Large intestine (tissue), 3 donors: ENCODE measurements at regions not wholly inside any gene's neighbourhood (a gene's known extent, or its start where the extent isn't known, plus 50 kb on each side); places are given as distances from the start of the nearest gene placed in this dataset.
A peak's percentile ranks its signal among the peaks of the same experiment; 100 is the strongest.

Experiments used
- DNase-seq, 2 donors: peaks; one replicate each; pipeline versions ENCODE4 v3.0.0 to v3.0.0-alpha.2; 2013
- H3K27ac ChIP-seq: one replicate; pipeline ENCODE4 v1.5.1; 2013; ENCODE audit warnings: low read length
- H3K27me3 ChIP-seq: 2 replicates; pipeline ENCODE4 v1.6.1; 2013; ENCODE audit warnings: low read length; ENCODE audit not compliant: control insufficient read depth, insufficient read depth
- H3K36me3 ChIP-seq: 2 replicates; pipeline ENCODE4 v1.6.1; 2013; ENCODE audit warnings: low read length; ENCODE audit not compliant: control insufficient read depth, insufficient read depth
- H3K4me1 ChIP-seq: one replicate; pipeline ENCODE4 v1.6.1; 2013; ENCODE audit warnings: low read length; ENCODE audit not compliant: control insufficient read depth, insufficient read depth
- H3K4me3 ChIP-seq: one replicate; pipeline ENCODE4 v1.5.1; 2013; ENCODE audit warnings: low read length
- H3K9me3 ChIP-seq: one replicate; pipeline ENCODE4 v1.6.1; 2013; ENCODE audit warnings: mild to moderate bottlenecking, low read depth, low read length, moderate library complexity; ENCODE audit not compliant: control insufficient read depth
- WGBS: methylation state at CpG from one replicate; pipeline ENCODE4 v1.1.5; 2013; ENCODE audit warnings: low lambda C conversion rate; ENCODE audit not compliant: insufficient coverage; 5-methylcytosine and 5-hydroxymethylcytosine counted together

GRCh38 chr6:106733386-106733785, 104.0 kb downstream of the QRSL1 start:
- Histone ChIP-seq H3K4me1 (peaks cover 11% of the 10 kb centered on the region), H3K27me3 (no peaks in the 10 kb centered on the region), H3K4me3 (no peak overlapping the region), H3K27ac (no peak overlapping the region), H3K9me3 (peaks cover 5% of the 10 kb centered on the region), H3K36me3 (no peaks in the 10 kb centered on the region)
- DNase-seq, result no peak
- WGBS, result no CpG with 5 or more reads among the region's 2 CpGs

DNA sequence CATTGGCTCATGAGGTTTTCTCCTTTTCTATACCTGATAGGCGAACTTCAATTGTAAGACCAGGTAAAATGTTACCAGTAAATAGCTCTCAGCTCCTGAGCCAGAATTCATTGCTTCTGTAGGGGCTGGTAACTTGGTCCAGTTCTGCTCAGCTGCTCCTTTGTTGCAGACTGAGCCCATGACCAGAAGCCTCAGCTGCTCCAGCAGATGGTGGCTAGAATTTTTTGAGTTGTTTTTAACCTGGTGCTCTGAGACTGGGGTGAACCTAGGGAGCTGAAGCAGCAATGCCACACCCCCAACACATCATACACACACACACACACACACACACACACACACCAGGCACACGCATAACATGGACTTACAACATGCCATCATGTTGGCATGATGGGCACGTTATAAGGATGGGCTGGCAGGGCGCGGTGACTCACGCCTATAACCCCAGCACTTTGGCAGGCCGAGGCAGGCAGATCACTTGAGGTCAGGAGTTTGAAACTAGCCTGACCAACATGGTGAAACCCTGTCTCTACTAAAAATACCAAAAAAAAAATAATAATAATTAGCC, 103.1 kb downstream of the QRSL1 start:
- WGBS, result no CpG with 5 or more reads among the region's 7 CpGs
- Histone ChIP-seq H3K27me3 (no peaks in the 10 kb centered on the region), H3K27ac (no peak overlapping the region), H3K9me3 (peaks cover 5% of the 10 kb centered on the region), H3K36me3 (no peaks in the 10 kb centered on the region), H3K4me3 (no peak overlapping the region), H3K4me1 (peaks cover 11% of the 10 kb centered on the region)
- no peak for DNase-seq

- H3K4me1 ChIP-seq, result peaks cover 11% of the 10 kb centered on the region
- H3K9me3 ChIP-seq, result peaks cover 5% of the 10 kb centered on the region
- no peak for DNase-seq
- H3K27ac ChIP-seq, result peak overlapping the region; percentile 12
- no peaks in the 10 kb centered on the region for H3K36me3 ChIP-seq
- WGBS, result no CpG with 5 or more reads among the region's 1 CpG
- no peaks in the 10 kb centered on the region for H3K27me3 ChIP-seq
- no peak overlapping the region for H3K4me3 ChIP-seq
Measured at GRCh38 chr6:106731843-106732160, 102.4 kb downstream of the QRSL1 start.

DNA sequence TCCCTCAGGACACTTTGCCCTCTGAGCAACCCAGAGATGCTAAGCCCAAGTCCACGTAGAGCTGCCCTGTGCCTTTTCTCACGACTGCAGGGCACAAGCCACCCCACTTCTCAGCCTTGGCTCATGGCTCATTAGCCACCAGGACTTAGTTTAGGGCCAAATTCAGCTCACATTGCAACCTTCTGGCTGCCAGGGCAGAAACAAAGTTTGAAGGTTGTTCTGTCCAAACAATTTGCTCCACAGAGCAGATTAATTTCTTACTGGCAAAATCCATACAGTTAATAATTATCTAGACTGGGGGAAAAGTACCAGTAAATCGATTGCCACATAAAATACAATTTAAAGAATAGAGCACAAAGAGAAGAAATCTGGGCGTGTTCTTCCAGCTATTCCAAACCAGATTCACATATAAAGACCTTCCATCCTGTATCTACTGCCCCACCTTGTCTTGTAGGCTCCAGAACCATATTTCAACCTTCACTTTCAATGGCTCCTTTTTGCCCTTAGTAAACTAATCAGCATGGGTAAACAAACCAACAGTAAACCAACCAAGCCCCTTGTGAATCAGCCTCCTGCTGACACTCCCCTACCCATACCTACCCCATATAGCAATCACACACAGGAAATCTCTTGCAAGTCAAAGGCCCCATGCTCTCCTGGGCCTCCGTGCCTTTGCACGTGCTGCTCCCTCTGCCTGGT, 101.9 kb downstream of the QRSL1 start:
- no peak overlapping the region for H3K4me3 ChIP-seq
- no peaks in the 10 kb centered on the region for H3K36me3 ChIP-seq
- H3K9me3 ChIP-seq, result peaks cover 5% of the 10 kb centered on the region
- peak overlapping the region; percentile 12 for H3K27ac ChIP-seq
- peaks cover 11% of the 10 kb centered on the region for H3K4me1 ChIP-seq
- no CpG with 5 or more reads among the region's 6 CpGs for WGBS
- DNase-seq, result peak in 1 of 2 donors; percentile 54
- no peaks in the 10 kb centered on the region for H3K27me3 ChIP-seq

DNA sequence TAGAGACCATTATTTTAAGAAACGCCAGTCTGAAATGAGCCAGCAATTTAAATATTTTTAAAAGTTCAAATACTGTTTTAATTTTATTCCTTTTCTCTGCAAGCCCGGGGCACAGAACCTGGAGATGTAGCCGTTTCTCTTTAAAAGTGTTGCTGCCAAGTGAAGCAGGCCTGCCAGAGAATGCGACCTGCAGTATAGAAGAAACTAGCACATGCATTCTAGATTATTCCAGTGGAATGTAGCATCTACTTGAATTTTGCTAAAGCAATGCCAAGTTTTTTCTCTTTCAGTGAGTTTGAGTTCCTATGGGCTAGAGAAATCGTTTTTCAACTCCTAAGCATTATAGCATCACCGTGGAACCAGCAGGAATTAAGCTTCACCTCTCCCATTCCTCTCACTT, 101.3 kb downstream of the QRSL1 start:
- Histone ChIP-seq H3K27me3 (no peaks in the 10 kb centered on the region), H3K36me3 (no peaks in the 10 kb centered on the region), H3K27ac (peak overlapping the region; percentile 12), H3K9me3 (peaks cover under 1% of the 10 kb centered on the region), H3K4me1 (peaks cover 11% of the 10 kb centered on the region), H3K4me3 (no peak overlapping the region)
- DNase-seq, result no peak
- WGBS, result 57% methylated on average over 4 of the region's 6 CpGs

- Histone ChIP-seq H3K36me3 (no peaks in the 10 kb centered on the region), H3K4me3 (no peak overlapping the region), H3K4me1 (peaks cover 11% of the 10 kb centered on the region), H3K27ac (no peak overlapping the region), H3K9me3 (no peaks in the 10 kb centered on the region), H3K27me3 (no peaks in the 10 kb centered on the region)
- 100% methylated on average over 1 of the region's 1 CpG for whole genome bisulfite sequencing
- DNase-seq, result no peak
Measured at GRCh38 chr6:106730264-106730663, 100.9 kb downstream of the QRSL1 start.

GRCh38 chr6:106729841-106730240, 100.5 kb downstream of the QRSL1 start:
- DNase-seq, result no peak
- no peaks in the 10 kb centered on the region for H3K27me3 ChIP-seq
- WGBS, result no CpG with 5 or more reads among the region's 4 CpGs
- peaks cover 11% of the 10 kb centered on the region for H3K4me1 ChIP-seq
- H3K27ac ChIP-seq, result no peak overlapping the region
- H3K36me3 ChIP-seq, result no peaks in the 10 kb centered on the region
- H3K9me3 ChIP-seq, result no peaks in the 10 kb centered on the region
- no peak overlapping the region for H3K4me3 ChIP-seq

- H3K27me3 ChIP-seq, result no peaks in the 10 kb centered on the region
- no peak for DNase-seq
- H3K4me3 ChIP-seq, result no peak overlapping the region
- no peaks in the 10 kb centered on the region for H3K36me3 ChIP-seq
- peaks cover 11% of the 10 kb centered on the region for H3K4me1 ChIP-seq
- no peaks in the 10 kb centered on the region for H3K9me3 ChIP-seq
- no CpG with 5 or more reads among the region's 5 CpGs for WGBS
- H3K27ac ChIP-seq, result no peak overlapping the region
Measured at GRCh38 chr6:106728296-106728870, 99.0 kb downstream of the QRSL1 start.

GRCh38 chr6:106727480-106728149, 98.2 kb downstream of the QRSL1 start:
- H3K36me3 ChIP-seq, result no peaks in the 10 kb centered on the region
- H3K9me3 ChIP-seq, result no peaks in the 10 kb centered on the region
- H3K27ac ChIP-seq, result no peak overlapping the region
- H3K27me3 ChIP-seq, result no peaks in the 10 kb centered on the region
- H3K4me3 ChIP-seq, result no peak overlapping the region
- peaks cover 11% of the 10 kb centered on the region for H3K4me1 ChIP-seq
- no peak for DNase-seq
- WGBS, result 57% methylated on average over 1 of the region's 3 CpGs

GRCh38 chr6:106724848-106725247, 95.5 kb downstream of the QRSL1 start:
- no peak for DNase-seq
- Histone ChIP-seq H3K27me3 (no peaks in the 10 kb centered on the region), H3K9me3 (no peaks in the 10 kb centered on the region), H3K36me3 (no peaks in the 10 kb centered on the region), H3K27ac (no peak overlapping the region), H3K4me3 (no peak overlapping the region), H3K4me1 (no peaks in the 10 kb centered on the region)
- WGBS, result no CpG with 5 or more reads among the region's 2 CpGs
